Lung (tissue), 11 donors: ENCODE measurements at regions not wholly inside any gene's neighbourhood (a gene's known extent, or its start where the extent isn't known, plus 50 kb on each side); places are given as distances from the start of the nearest gene placed in this dataset.

Experiments used
- ATAC-seq: fragments of 200-7000 bp; cut with Tn5 transposase; one replicate; pipeline ENCODE4 v1.9.1; 2020; ENCODE audit warnings: moderate number of reproducible peaks; ENCODE audit not compliant: insufficient read depth, low FRiP score
- DNase-seq, 3 donors: peaks; one replicate each; pipeline ENCODE4 v3.0.0-alpha.2; 2013 to 2017
- H3K27ac ChIP-seq, 2 donors: one replicate each; pipeline ENCODE4 v1.5.1; 2013; ENCODE audit warnings: mild to moderate bottlenecking in 2 of 2, moderate library complexity in 2 of 2, control low read depth in 1 of 2, inconsistent platforms in 1 of 2, low read depth in 1 of 2, low read length in 1 of 2
- H3K27me3 ChIP-seq, 3 donors: one replicate each; pipeline ENCODE4 v1.5.1; 2013; ENCODE audit warnings: low read length in 2 of 3; ENCODE audit not compliant: control insufficient read depth in 3 of 3, insufficient read depth in 3 of 3
- H3K36me3 ChIP-seq, 4 donors: one replicate each; pipeline ENCODE4 v1.5.1; 2013; ENCODE audit warnings: low read length in 4 of 4, mild to moderate bottlenecking in 1 of 4, moderate library complexity in 1 of 4; ENCODE audit not compliant: control insufficient read depth in 4 of 4, insufficient read depth in 4 of 4
- H3K4me1 ChIP-seq, 5 donors: one replicate each; pipeline ENCODE4 v1.5.1; 2013; ENCODE audit warnings: low read length in 5 of 5, mild to moderate bottlenecking in 2 of 5, moderate library complexity in 1 of 5; ENCODE audit not compliant: control insufficient read depth in 5 of 5, insufficient read depth in 5 of 5
- H3K4me3 ChIP-seq: one replicate; pipeline ENCODE4 v1.5.1; 2013; ENCODE audit warnings: mild to moderate bottlenecking, control low read depth, moderate library complexity
- H3K9ac ChIP-seq, 2 donors: one replicate each; pipeline ENCODE4 v1.5.1; 2013; ENCODE audit warnings: low read length in 2 of 2, control low read depth in 1 of 2; ENCODE audit not compliant: insufficient read depth in 1 of 2
- H3K9me3 ChIP-seq, 4 donors: one replicate each; pipeline ENCODE4 v1.5.1; 2013; ENCODE audit warnings: low read length in 3 of 4, mild to moderate bottlenecking in 1 of 4, moderate library complexity in 1 of 4; ENCODE audit not compliant: control insufficient read depth in 4 of 4, insufficient read depth in 3 of 4
- CTCF ChIP-seq: IDR thresholded peaks from 2 replicates; pipeline ENCODE4 v1.5.1; 2012; ENCODE audit warnings: mild to moderate bottlenecking; ENCODE audit errors: control extremely low read depth, extremely low read depth
- WGBS, 2 donors: extraction: QIAGEN DNeasy Blood & Tissue Kit; methylation state at CpG; one replicate each; pipeline ENCODE4 v1.1.7; 2013; 5-methylcytosine and 5-hydroxymethylcytosine counted together
- donor health status: control.
- donor health status: control.
- donor health status: Bipolar disorder and iron deficiency.
- donor health status: healthy.
- donor health status: DM: yes; HTN: yes; CAD: no.

- no peak for TF ChIP-seq CTCF
- DNase-seq (no peak), ATAC-seq (no peak)
- Histone ChIP-seq H3K27ac (no peak overlapping the region), H3K27me3 (no peaks in the 10 kb centered on the region), H3K36me3 (no peaks in the 10 kb centered on the region), H3K4me3 (no peak overlapping the region), H3K4me1 (no peaks in the 10 kb centered on the region), H3K9ac (no peak overlapping the region), H3K9me3 (peaks cover 0 to 2% (median 0%) of the 10 kb centered on the region in 4 donors)
- WGBS, 2 donors, result 70 to 73% methylated on average over 5 of the region's 5 CpGs
These were observed 92.9 kb upstream of the CYP1B1 start for GRCh38 chr2:38168710-38169480.

GRCh38 chr2:38167968-38168350 is 92.0 kb upstream of the CYP1B1 start:
- H3K4me3 ChIP-seq, result no peak overlapping the region
- peaks cover 0 to 2% (median 0%) of the 10 kb centered on the region in 4 donors for H3K9me3 ChIP-seq
- no peaks in the 10 kb centered on the region for H3K4me1 ChIP-seq
- ATAC-seq (no peak), DNase-seq (no peak)
- no peak overlapping the region for H3K27ac ChIP-seq
- no peaks in the 10 kb centered on the region for H3K27me3 ChIP-seq
- TF ChIP-seq CTCF, result no peak
- WGBS, 2 donors, result 79 to 82% methylated on average over 2 of the region's 2 CpGs
- no peak overlapping the region for H3K9ac ChIP-seq
- H3K36me3 ChIP-seq, result no peaks in the 10 kb centered on the region

GRCh38 chr2:38165698-38166097 is 89.7 kb upstream of the CYP1B1 start:
- H3K9me3 ChIP-seq, result no peaks in the 10 kb centered on the region
- ATAC-seq, result no peak
- no peak overlapping the region for H3K9ac ChIP-seq
- WGBS, 2 donors, result 97 to 99% methylated on average over 2 of the region's 2 CpGs
- DNase-seq, result no peak
- no peak for TF ChIP-seq CTCF
- no peaks in the 10 kb centered on the region for H3K36me3 ChIP-seq
- no peak overlapping the region for H3K27ac ChIP-seq
- no peaks in the 10 kb centered on the region for H3K27me3 ChIP-seq
- peaks cover 0 to 3% (median 0%) of the 10 kb centered on the region in 5 donors for H3K4me1 ChIP-seq
- no peak overlapping the region for H3K4me3 ChIP-seq

- Histone ChIP-seq H3K27ac (no peak overlapping the region), H3K9me3 (no peaks in the 10 kb centered on the region), H3K4me3 (no peak overlapping the region), H3K4me1 (peaks cover 0 to 11% (median 6%) of the 10 kb centered on the region in 5 donors), H3K9ac (no peak overlapping the region), H3K36me3 (no peaks in the 10 kb centered on the region), H3K27me3 (no peaks in the 10 kb centered on the region)
- no peak for TF ChIP-seq CTCF
- WGBS, 2 donors, result 92 to 97% methylated on average over 4 of the region's 4 CpGs
- DNase-seq (no peak), ATAC-seq (no peak)
These were observed 88.9 kb upstream of the CYP1B1 start for GRCh38 chr2:38164881-38165280.
